NCI-H146 treated with DMSO at 0.1 percent for 48 hours (cell line): ENCODE measurements at regions not wholly inside any gene's neighbourhood (a gene's known extent, or its start where the extent isn't known, plus 50 kb on each side); places are given as distances from the start of the nearest gene placed in this dataset.

Experiments used
- DNase-seq: peaks from one replicate; lab custom pipeline; 2025; ENCODE audit not compliant: unreplicated experiment; lab: John Stamatoyannopoulos, UW

DNA sequence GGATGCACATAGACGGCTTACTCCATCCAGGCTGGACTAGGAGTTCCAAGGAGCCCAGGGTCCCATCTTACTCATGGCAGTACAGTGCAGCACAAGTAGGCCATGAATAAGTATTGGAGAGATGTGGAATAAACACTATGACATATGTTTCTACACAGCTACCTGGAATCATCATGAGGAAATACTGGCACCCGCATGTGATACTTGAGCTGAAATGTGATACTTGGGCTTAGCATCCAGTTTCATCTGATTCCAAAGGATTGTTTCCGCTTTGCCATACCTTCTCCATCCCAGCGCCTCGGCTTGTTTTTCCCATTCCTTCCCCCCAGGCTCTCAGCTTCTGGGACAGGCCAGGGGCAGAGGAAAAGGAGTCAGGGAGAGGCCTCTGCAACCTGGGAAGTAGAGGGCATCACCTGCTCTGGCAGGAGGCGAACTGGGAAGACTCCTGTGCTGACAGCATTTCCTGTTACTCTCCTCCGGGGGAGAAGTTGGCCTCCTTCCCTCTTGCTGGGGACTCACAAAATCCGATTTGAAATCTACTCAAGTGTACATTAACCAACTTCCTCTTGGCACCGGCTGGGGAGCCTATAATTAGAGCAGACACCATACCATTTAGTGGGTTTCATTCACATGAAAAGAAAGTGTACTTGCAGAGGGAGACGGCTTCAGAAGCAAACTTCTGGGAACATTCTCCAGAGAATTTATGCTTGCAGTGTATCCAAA lies 187.8 kb downstream of the MIAT start:
- DNase-seq: no peak

DNA sequence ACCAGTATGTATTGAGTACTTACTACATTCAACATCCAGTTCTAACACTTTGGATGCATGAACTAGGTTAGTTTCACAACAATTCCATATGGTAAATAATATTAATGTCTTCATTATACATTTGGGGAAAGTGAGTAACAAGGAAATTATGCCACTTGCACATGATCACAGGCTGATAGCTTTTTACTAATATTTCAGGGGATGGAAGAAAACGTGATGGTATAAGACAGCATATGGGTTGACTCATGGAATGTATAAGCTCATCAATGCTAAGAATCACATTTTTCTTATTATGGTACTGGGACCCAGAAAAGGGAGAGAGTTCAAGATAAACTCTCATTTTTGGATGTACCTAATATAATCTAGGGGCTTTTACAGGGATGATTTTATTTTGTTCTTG lies 188.7 kb downstream of the MIAT start:
- no peak for DNase-seq

DNA sequence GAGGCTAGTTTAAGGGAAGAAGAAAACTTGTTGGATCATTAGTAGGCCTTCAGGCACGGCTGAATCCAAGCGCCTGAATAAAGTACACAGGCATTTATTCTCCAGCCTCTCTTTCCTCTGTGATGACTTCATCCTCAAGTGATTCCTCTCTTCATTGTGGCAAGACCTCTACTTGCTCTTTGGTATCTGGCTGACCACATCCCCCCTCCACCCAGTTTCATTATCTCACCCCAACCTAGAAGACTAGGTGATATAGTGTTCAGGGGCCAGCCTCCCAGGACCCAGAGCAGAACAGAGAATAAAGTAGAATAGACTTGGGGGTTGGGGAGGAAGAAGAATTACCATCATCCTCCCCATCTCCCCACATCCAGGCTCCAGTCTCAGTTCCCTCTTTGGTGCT lies 189.3 kb downstream of the MIAT start:
- no peak for DNase-seq

DNA sequence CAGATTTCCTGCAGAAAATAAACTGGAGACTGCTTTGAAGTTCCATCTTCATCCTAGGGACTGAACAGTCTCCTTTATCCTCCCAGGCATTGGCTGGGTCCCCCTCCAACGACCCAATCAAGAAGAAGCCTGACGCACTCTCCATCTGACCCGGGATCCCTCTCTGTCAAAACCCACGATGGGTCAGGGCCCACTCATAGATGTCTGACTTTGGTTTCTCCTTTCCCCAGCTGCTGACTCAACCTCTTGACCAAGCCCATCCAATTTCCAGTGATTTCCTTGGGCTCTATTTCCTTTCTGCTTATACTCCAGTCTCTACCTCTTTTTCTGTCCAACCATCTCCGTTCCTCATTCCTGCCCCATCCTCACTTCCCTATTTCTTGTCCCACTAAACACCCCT lies 189.7 kb downstream of the MIAT start:
- DNase-seq: no peak

DNA sequence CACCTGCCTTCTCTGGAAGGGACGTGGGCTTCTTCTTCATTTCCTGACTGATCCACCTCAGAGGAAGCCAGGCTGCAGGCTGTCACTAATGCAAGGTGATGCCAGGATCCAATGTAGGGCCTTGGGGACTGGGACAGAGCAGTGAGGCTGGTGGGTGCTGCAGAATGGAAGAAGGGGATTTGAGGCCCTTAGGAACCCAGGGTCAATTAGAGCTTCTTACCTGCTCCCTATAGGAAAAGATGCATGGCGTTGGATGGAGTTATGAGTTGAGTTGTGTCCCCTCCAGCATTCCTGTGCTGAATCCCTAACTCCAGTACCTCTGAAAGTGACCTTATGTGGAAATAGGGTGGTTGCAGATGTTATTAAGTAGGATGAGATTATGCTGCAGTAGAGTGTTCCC lies 190.4 kb downstream of the MIAT start:
- DNase-seq: no peak

DNA sequence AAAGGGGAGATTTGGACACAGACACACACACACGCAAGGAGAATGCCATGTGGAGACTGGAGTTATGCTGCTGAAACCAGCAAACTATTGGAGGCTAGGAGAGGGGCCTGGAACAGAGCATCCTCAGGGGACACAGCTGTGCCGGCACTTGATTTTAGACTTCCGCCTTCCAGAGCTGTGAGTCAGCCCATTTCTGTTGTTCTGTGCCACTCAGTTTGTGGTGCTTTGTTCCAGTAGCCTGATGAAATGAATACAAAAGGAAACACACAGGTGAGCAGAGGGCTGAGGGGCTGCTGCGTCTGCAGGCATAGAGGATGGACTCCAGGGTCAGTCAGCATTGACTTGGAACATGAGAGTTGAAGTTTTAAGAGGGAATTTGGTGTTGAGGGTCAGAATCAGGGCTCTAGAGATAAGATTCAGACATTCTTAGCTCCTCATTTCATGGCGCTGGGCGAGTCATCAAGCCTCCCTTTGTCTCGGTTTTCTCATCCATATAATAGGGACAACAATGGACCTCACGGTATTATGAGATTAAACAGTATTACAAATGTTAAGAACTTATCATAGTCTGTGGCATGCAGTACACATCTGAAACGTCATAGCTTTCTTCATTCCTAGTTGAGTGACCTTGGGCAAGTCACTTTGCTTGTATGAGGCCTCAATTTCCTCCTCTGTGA lies 191.0 kb downstream of the MIAT start:
- DNase-seq: no peak

DNA sequence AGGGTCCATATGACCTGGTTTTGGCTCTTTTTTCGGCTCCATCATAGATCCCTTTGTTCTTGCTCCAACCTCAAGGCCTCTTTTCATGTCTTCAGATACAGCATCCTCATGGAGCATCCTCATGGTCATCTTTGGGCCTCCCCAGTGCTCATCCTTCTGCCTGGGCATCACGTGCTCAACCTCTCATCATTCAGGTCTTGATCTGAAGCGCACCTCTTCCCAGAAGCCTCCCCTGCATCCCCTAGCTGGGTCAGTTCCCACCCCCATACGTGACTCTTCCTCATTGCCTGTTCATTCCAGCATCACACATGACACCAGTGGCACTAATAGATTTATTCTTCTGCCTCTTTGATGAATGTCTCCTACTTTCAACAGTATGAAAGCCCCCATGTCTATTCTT lies 192.2 kb downstream of the MIAT start:
- no peak for DNase-seq

DNA sequence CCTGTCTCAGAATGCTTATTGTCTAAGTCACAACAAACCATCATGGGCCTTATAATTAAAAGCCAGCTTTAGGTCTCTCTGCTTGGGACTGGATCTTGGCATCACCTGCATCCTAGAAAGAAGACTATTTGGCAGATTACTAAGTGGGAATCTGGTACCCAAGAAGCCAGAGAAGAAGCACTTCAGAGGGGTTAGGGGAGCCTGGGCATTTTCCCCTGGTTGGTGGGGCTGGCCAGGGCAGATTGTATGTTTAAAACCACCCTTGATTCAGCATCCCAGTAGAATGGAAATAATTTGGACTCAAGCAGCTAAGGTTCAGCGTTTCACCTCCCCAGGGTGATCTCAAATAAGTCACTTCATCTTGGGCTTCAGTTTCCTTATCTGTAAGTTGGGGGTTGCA lies 193.7 kb downstream of the MIAT start:
- no peak for DNase-seq

DNA sequence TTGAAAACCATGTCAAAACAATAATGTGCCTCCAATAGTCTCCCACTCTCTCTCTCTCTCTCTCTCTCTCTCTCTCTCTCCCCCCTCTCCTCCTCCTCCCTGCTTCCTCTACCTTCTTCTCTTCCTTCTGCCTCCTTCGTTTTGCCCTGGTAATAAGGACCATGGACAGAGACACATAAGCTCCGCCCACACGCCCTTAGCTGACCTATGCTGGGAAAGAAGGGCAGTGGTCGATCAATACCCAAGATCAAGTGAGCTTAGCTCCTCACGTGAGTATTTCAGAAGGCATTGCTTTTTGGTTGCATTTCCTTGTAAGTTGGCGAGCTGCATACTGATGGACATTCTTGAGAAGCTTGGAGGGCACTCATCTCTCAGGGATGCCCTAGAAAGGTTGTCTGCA lies 194.8 kb downstream of the MIAT start:
- no peak for DNase-seq

DNA sequence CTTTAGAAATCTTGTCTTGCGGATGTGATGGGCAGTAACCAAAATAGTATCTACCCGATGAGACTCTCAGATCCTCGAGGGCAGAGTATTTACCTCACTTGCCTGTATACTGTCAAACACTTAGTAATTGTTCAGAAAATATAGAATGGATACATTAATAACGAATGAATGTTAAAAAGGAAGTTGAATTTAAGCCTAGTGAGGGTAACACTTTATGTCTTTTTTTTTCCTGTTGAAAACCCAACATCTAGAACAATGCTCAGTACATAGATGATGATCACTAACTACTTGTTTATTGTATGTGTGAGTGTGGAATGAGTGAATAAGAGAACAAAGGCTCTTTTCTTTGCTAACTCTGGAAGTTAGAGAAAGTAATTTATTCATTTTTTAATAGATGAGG lies 195.7 kb downstream of the MIAT start:
- no peak for DNase-seq

DNA sequence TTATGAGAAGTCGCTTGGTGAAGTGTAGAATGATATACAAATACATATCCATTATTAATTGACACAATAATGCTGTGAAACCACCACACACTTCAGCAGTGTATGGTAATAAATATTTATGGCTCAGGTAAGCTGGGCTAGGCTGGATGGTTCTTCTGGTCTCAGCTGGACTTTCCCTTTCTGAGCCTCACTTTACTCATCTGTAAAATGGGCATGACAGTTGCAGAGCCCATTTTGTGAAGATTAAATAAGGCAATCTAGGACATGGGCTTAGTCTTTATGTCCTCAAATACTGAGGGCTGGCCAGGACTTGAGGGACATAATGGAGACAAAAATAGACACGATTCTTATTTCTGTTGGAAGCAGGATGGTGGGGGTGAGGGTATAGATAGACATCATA lies 196.1 kb downstream of the MIAT start:
- DNase-seq: no peak

DNA sequence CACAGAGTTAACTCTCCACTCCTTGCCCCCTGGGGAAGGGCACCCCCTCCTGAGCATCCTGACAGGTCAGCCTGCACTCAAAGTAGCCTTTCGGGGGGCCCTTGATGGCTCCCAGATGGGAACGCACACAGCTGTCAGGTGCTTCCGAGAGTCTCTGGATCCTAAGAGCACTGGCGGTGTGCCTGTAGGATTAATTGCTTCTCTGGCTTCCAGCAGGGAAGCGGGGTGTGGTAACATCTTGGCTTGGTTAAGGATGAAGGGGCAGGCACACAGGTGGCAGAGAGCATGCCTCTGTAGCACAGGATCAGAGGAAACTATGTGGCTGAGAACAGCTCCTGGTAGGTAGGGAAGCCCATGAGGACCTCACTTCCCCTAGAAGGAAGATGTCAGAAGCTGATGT lies 199.8 kb downstream of the MIAT start:
- no peak for DNase-seq

DNA sequence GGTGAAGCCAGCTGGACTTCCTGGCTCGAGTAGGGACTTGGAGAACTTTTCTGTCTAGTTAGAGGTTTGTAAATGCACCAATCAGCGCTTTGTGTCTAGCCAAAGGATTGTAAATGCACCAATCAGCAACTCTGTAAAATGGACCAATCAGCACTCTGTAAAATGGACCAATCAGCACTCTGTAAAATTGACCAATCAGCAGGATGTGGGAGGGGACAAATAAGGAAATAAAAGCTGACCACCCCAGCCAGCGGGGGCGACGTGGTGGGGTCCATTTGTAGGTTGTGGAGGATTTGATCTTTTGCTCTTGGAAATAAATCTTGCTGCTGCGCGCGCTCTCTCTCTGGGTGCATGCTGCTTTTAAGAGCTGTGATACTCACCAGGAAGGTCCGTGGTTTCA lies 202.9 kb downstream of the MIAT start:
- no peak for DNase-seq

DNA sequence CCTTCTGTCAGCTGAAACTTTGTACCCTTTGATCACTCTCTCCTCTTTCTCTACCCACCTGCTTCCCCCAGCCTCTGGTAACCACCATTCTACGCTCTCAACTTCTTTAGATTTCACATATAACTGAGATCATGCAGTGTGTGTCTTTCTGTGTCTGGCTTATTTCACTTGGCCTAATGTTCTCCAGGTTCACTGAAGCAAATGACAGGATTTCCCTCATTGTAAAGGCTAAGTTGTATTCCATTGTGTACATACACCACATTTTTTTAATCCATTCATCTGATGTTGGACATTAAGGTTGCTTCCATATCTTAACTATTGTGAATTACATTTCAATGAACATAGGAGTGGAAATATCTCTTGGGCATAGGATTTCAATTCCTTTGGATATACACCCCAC lies 207.6 kb downstream of the MIAT start:
- DNase-seq: no peak

DNA sequence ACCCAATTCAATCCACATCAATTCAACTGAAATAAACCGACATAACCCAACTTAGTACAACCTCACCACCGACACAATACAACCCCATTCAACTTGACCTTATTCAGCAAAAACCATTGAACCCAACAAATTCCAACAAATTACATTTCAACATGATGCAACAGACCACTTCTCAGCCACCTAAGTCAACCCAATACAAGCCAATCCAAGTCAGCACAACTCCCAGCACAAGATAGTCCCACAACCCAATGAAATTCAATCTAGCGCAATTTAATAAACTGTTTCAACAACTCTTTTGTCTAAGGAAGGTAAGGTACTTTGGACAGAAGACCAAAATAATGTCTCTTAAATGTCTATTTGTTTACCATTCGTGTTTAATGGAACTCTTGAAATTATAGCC lies 226.0 kb downstream of the MIAT start:
- no peak for DNase-seq

DNA sequence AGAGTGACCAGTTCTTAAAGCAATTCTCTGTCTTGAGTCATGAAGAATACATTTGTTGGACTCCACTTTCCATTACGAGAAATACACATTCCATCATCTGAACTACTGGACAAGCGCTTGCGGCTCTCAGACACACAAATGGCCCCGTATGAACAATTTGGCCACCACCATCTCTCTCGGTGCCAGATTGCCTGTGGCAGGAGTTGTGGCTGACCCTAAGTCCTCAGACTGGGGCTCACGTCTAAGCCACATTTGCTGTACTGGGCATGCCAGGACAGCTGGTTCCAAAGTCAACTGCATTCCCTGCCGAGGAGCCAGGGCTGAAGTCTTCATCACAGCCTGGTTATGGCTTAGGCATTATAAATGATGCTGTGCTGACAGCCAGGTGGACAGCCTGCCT lies 227.5 kb downstream of the MIAT start:
- DNase-seq: no peak

DNA sequence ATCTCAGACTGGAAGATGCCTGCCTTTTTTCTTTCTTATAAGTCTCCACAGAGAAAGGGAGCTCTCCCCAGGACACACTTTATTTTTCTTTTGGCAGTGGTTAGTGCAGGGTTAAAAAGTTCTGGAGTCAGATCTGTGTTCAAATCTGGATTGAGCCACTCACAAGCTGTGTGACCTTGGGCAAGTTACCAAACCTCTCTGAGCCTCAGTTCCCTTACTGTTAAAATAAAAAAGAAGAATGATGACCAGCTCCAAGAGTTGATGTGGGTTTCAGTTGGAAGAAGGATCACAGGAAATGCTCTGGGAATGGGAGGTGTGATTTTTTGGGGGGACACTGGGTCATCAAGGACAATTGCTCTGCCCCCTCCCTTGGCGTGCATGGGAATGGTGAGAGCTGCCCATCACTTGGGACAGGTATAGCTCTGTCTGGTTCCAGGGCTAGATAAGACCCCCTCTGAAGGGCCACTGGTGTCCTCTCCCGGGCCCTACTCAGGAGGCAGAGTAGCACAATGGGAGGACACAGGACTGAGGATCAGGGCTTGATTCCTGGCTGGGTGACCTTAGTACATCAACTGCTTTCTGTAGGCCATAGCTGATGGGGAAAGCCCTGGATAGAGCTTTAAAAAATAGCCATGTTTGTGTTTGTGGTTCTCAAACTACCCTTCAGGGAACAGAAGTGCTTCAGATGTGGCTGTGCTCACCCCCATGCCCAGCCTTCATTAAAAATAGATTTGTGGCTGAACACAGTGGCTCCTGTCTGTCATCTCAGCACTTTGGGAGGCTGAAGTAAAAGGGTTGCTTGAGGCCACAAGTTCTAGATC lies 228.3 kb downstream of the MIAT start:
- DNase-seq: no peak

DNA sequence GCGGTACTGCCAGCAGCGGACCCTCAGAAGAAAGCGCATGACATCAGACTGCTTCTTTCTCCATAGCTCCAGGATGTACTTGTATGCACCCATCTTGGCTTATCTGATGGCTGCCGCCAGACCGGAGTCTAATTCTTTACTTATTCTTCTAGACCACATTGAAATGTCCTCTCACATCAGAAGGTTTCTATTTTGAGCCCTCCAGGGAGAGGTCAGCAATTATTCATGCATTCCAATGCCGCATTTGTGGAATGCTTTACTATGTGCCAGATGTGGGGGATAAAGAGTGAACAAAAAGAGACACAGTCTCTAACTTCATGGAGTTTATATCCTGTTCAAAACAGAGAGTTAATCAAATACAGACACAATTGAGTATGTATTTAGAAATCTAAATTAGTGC lies 230.1 kb downstream of the MIAT start:
- DNase-seq: no peak

DNA sequence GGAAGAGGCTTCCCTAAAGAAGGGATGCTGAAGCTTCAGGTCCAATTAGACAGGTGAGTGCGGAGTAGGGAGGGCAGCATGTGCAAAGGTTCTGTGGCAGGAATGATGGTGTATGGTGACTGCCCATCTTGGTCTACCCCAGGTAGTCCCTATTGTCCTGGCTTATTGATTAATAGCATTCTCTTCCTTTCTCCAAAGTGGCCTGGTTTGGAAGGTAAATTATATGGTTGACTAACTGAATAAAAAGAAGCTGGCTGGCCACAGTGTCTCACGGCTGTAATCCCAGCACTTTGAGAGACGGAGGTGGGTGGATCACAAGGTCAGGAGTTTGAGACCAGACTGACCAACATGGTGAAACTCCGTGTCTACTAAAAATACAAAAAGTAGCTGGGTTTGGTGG lies 230.5 kb downstream of the MIAT start:
- DNase-seq: no peak

DNA sequence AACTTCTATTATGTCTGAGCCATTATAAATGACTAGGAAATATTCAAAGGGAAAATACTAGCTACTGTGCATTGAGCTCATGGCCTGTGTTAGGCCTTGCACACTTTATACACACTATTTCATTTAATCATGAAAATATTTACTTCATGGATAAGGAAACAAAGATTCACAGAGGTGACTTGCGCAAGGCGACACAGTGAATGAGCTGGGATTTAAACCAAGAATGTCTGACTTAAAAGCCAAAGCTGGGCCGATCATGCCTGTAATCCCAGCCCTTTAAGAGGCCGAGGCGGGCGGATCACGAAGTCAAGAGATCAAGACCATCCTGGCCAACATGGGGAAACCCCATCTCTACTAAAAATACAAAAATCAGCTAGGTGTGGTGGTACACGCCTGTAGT lies 231.5 kb downstream of the MIAT start:
- DNase-seq: no peak

DNA sequence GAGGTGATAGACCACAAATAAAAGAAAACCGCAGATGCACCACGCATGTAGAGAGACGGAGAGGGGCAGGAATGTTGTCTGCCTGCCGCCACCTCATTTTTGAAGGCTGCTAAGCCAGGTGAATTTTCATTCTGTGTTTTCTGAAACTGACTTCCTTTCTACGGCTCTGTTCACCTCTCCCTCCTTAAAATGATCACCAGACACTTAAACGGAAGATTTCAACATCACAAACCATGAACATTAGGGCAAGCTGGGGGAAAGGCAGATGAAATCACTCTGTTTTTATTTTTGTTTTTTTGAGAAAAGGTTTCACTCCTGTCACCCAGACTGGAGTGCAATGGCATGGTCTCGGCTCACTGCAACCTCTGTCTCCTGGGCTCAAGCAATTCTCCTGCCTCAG lies 232.4 kb downstream of the MIAT start:
- no peak for DNase-seq

DNA sequence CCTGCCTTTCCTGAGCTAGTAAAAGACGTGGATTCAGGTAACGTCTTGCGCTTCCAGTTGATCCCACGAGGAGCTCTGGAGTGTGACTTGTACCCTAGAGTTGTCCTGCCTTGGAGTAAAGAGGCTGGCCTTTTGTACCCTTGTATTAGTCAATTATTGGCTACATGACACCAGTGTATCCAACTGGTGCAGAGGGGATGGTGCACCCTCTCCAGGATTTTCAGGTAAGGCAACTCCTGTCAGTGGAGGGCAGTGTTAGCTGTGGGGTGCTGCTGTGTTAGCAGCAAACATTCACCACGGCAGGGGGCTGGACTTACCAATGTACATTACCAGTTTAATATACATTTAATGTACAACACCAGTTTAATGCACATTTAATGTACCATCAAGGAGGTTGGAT lies 233.5 kb downstream of the MIAT start:
- no peak for DNase-seq
